Inflammatory macrophage treated with lipopolysaccharide for 1 hour (primary cell): ENCODE measurements at regions not wholly inside any gene's neighbourhood (a gene's known extent, or its start where the extent isn't known, plus 50 kb on each side); places are given as distances from the start of the nearest gene placed in this dataset.
"Not testable (repeated sequence)": the region's sequence is repeated elsewhere in the genome, so short reads cannot be mapped to it uniquely, and the experiment has no call there.

ENCODE experiments used
- DNase-seq, 2 donors: peaks; one replicate each; pipeline ENCODE4 v3.0.0-alpha.2; 2020 to 2022

GRCh38 chr5:63894690-63895089 lies 67.6 kb downstream of the HTR1A start:
- no peak for DNase-seq

- no peak for DNase-seq
These were observed 83.5 kb downstream of the HTR1A start for GRCh38 chr5:63878788-63879187.

- no peak for DNase-seq
These were observed 84.3 kb downstream of the HTR1A start for GRCh38 chr5:63877961-63878360.

- DNase-seq, result no peak
These were observed 101.9 kb downstream of the HTR1A start for GRCh38 chr5:63860379-63860778.

- DNase-seq, result no peak
These were observed 108.2 kb downstream of the HTR1A start for GRCh38 chr5:63854076-63854475.

GRCh38 chr5:63843190-63843589 lies 119.1 kb downstream of the HTR1A start:
- no peak for DNase-seq

- DNase-seq, result no peak
These were observed 124.8 kb downstream of the HTR1A start for GRCh38 chr5:63837437-63837836.

- DNase-seq, result no peak
These were observed 130.9 kb downstream of the HTR1A start for GRCh38 chr5:63831381-63831780.

GRCh38 chr5:63825984-63826383 lies 136.3 kb downstream of the HTR1A start:
- no peak for DNase-seq

GRCh38 chr5:63823583-63823982 lies 138.7 kb downstream of the HTR1A start:
- no peak for DNase-seq

GRCh38 chr5:63822614-63823013 lies 139.6 kb downstream of the HTR1A start:
- DNase-seq, result no peak

- DNase-seq, result no peak
These were observed 141.7 kb downstream of the HTR1A start for GRCh38 chr5:63820577-63820976.

GRCh38 chr5:63812693-63813092 lies 149.6 kb downstream of the HTR1A start:
- no peak for DNase-seq

GRCh38 chr5:63811961-63812360 lies 150.3 kb downstream of the HTR1A start:
- no peak for DNase-seq

- no peak for DNase-seq
These were observed 151.0 kb downstream of the HTR1A start for GRCh38 chr5:63811286-63811685.

- no peak for DNase-seq
These were observed 157.1 kb downstream of the HTR1A start for GRCh38 chr5:63805151-63805550.

- no peak for DNase-seq
These were observed 159.1 kb downstream of the HTR1A start for GRCh38 chr5:63803165-63803564.

- no peak for DNase-seq
These were observed 167.3 kb downstream of the HTR1A start for GRCh38 chr5:63794979-63795378.

- no peak for DNase-seq
These were observed 167.9 kb downstream of the HTR1A start for GRCh38 chr5:63794296-63794695.

- no peak for DNase-seq
These were observed 187.3 kb downstream of the HTR1A start for GRCh38 chr5:63774939-63775338.

GRCh38 chr5:63768221-63768620 lies 194.0 kb downstream of the HTR1A start:
- no peak for DNase-seq

- no peak for DNase-seq
These were observed 201.3 kb downstream of the HTR1A start for GRCh38 chr5:63760965-63761364.

- no peak for DNase-seq
These were observed 219.0 kb downstream of the HTR1A start for GRCh38 chr5:63743096-63743798.

- DNase-seq, result not testable (repeated sequence)
These were observed 229.4 kb downstream of the HTR1A start for GRCh38 chr5:63732880-63733279.

GRCh38 chr5:63727583-63727982 lies 234.7 kb downstream of the HTR1A start:
- DNase-seq, result no peak
